Right atrium auricular region (tissue), 2 donors: ENCODE measurements at regions not wholly inside any gene's neighbourhood (a gene's known extent, or its start where the extent isn't known, plus 50 kb on each side); places are given as distances from the start of the nearest gene placed in this dataset.

Experiments
- DNase-seq: peaks from one replicate; pipeline ENCODE4 v3.0.0-alpha.2; 2019; ENCODE audit warnings: low spot score
- H3K27ac ChIP-seq, 2 donors: fragments of 200-600 bp; sonication (generic); 1 replicate in 1 of 2; 2 replicates in 1 of 2; pipeline ENCODE4 v1.5.1; 2016 to 2019
- H3K27me3 ChIP-seq, 2 donors: fragments of 200-600 bp; sonication (generic); one replicate each; pipeline versions ENCODE4 v1.5.1 to v1.6.0; 2017 to 2019
- H3K36me3 ChIP-seq: fragments of 200-600 bp; sonication (generic); one replicate; pipeline ENCODE4 v1.5.1; 2016
- H3K4me1 ChIP-seq, 2 donors: fragments of 200-600 bp; sonication (generic); one replicate each; pipeline versions ENCODE4 v1.5.1 to v1.6.0; 2017 to 2019
- H3K4me3 ChIP-seq, 2 donors: fragments of 200-600 bp; sonication (generic); 1 replicate in 1 of 2; 2 replicates in 1 of 2; pipeline ENCODE4 v1.5.1; 2017 to 2019; ENCODE audit warnings: mild to moderate bottlenecking in 1 of 2, moderate library complexity in 1 of 2
- H3K9me3 ChIP-seq, 2 donors: fragments of 200-600 bp; sonication (generic); one replicate each; pipeline ENCODE4 v1.5.1; 2019
- TF ChIP-seq, protein P1 (sequence below), 2 donors: fragments of 200-600 bp; sonication (generic); IDR thresholded peaks; one replicate each; pipeline ENCODE4 v1.5.1; 2019; ENCODE audit warnings: antibody characterized with exemption in 2 of 2

DNA sequence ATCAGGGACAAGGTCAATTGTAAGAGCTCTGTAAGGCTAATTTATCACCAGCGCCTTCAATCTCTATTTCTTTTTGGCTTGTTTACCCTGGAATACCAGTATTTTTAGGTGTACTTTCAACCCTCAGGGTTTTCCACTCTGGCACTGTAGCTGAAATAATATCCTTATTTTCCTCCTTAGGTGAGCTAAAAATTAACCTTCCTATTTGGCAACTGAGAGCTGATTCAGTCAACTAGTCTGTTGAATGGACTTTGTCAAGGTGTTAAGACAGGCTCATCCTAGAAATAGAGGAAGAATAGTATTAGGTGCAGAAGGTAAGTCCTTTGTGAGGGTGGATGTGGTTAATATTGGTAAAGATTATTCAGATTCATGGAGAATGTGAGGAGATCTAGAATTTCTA, 101.3 kb upstream of the BANK1 start:
- no peak for DNase-seq

DNA sequence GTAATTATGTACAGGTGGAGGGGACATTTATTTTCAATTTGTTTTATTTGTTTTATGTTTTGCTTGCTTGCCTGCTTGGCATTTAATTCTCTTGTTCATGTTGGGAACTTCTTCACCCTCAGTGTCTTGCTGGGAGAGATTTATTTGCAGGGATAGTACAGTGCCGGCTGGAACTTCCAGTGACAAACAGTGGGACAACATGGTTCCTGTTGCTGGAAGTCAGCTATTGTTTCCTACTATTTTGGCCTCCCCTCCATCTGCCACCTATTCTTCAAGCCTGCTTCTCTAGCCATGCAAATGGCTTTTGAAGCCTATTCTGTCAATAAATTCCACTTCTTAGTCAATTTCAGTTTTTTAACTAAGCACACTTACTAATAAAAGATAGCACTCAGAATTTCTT, 105.4 kb upstream of the BANK1 start:
- no peaks in the 10 kb centered on the region for H3K9me3 ChIP-seq
- no peaks in the 10 kb centered on the region for H3K4me1 ChIP-seq
- H3K36me3 ChIP-seq = no peaks in the 10 kb centered on the region
- H3K27ac ChIP-seq = no peak overlapping the region
- no peak for DNase-seq
- H3K4me3 ChIP-seq = no peak overlapping the region
- H3K27me3 ChIP-seq = no peaks in the 10 kb centered on the region
- TF ChIP-seq, protein P1, sequence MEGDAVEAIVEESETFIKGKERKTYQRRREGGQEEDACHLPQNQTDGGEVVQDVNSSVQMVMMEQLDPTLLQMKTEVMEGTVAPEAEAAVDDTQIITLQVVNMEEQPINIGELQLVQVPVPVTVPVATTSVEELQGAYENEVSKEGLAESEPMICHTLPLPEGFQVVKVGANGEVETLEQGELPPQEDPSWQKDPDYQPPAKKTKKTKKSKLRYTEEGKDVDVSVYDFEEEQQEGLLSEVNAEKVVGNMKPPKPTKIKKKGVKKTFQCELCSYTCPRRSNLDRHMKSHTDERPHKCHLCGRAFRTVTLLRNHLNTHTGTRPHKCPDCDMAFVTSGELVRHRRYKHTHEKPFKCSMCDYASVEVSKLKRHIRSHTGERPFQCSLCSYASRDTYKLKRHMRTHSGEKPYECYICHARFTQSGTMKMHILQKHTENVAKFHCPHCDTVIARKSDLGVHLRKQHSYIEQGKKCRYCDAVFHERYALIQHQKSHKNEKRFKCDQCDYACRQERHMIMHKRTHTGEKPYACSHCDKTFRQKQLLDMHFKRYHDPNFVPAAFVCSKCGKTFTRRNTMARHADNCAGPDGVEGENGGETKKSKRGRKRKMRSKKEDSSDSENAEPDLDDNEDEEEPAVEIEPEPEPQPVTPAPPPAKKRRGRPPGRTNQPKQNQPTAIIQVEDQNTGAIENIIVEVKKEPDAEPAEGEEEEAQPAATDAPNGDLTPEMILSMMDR (IDR thresholded peaks at IDR 0.05) = no peak

More for the DNA sequence above, 101.3 kb upstream of the BANK1 start:
- no peaks in the 10 kb centered on the region for H3K9me3 ChIP-seq
- H3K27ac ChIP-seq = no peak overlapping the region
- H3K27me3 ChIP-seq = no peaks in the 10 kb centered on the region
- no peak overlapping the region for H3K4me3 ChIP-seq
- no peaks in the 10 kb centered on the region for H3K36me3 ChIP-seq
- TF ChIP-seq, protein P1 (IDR thresholded peaks at IDR 0.05) = no peak
- H3K4me1 ChIP-seq = no peaks in the 10 kb centered on the region

DNA sequence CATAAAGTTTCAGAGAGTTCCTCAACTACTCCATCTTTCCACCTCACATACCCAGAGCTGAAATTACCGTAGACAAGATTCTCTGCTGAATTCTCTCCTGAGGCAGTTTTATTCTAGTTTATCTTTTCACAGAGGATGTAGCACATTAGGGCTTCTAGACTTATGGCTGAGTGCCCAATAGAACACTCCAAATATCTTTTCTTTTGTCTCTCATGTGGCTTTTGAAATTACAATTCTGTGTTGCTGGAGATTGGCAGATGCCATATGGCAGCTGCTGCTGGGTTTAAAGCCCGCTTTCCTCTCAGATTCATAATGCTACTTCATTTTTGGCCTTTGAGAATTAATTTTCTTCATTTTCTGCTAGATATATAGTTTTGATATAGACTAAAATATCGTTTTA, 107.6 kb upstream of the BANK1 start:
- TF ChIP-seq, protein P1 (IDR thresholded peaks at IDR 0.05) = no peak
- Histone ChIP-seq H3K4me1 (no peaks in the 10 kb centered on the region), H3K27me3 (no peaks in the 10 kb centered on the region), H3K27ac (no peak overlapping the region), H3K9me3 (no peaks in the 10 kb centered on the region), H3K36me3 (no peaks in the 10 kb centered on the region), H3K4me3 (no peak overlapping the region)
- no peak for DNase-seq

DNA sequence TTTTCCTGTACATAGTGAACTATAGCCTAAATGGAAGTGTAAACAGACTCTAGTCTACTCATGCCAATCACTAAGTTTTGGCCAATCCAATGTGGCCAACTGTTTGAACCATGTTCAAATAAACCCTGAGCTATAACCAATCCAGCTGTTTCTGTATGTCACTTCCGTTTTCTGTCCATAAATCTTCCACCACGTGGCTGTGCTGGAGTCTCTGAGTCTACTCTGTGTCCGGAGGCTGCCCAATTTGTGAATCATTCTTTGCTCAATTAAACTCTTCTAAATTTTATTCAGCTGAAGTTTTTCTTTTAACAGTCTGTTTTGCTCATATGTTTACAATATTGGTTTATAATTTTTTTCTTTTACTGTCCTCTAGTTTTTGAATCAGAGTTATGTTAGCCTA, 112.3 kb upstream of the BANK1 start:
- Histone ChIP-seq H3K27me3 (no peaks in the 10 kb centered on the region), H3K27ac (no peak overlapping the region), H3K4me3 (no peak overlapping the region), H3K36me3 (no peaks in the 10 kb centered on the region), H3K9me3 (no peaks in the 10 kb centered on the region), H3K4me1 (no peaks in the 10 kb centered on the region)
- TF ChIP-seq, protein P1 (IDR thresholded peaks at IDR 0.05) = no peak
- DNase-seq = no peak

DNA sequence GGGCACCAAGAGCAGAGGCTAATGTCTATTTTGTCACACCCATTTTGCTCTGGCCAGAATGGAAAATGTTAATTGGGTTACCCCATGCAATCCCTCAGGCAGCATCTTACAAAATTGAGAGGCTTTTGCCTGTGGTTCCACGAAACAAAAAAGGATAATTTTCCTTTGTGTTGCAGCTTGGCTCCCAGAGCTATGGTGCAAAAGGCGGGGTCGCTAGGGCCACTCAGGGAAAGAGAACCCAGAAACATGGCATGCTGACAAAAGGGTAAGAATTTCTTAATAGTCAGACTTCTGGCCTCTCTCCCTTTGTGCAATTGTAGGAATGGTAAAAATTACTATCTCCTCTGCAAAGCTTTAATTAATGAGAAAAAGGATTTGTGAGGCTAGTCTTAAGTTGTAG, 119.6 kb upstream of the BANK1 start:
- no peak overlapping the region for H3K27ac ChIP-seq
- H3K36me3 ChIP-seq = no peaks in the 10 kb centered on the region
- no peak overlapping the region for H3K4me3 ChIP-seq
- H3K9me3 ChIP-seq = no peaks in the 10 kb centered on the region
- H3K27me3 ChIP-seq = no peaks in the 10 kb centered on the region
- TF ChIP-seq, protein P1 (IDR thresholded peaks at IDR 0.05) = no peak
- no peaks in the 10 kb centered on the region for H3K4me1 ChIP-seq
- no peak for DNase-seq

DNA sequence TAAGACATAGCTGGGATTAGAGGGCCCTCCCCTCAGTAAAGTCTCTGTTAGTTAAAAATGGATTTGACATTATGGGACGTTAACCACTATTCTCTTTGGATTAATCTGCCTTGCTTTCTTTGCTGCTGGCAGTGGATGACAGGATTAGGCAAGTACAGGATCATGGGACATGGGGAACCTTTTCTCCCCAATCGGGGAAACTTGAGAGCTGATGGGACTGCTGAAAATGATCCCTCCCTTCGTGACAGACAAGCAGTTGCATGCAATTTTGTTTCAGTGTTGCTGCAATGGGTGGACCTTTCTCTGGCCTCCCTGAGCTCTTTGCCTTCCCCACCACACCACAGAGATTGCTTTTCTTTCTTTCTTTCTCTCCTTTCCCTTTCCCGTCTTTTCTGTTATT, 120.2 kb upstream of the BANK1 start:
- Histone ChIP-seq H3K27ac (no peak overlapping the region), H3K36me3 (no peaks in the 10 kb centered on the region), H3K27me3 (no peaks in the 10 kb centered on the region), H3K4me3 (no peak overlapping the region), H3K9me3 (no peaks in the 10 kb centered on the region), H3K4me1 (no peaks in the 10 kb centered on the region)
- no peak for DNase-seq
- TF ChIP-seq, protein P1 (IDR thresholded peaks at IDR 0.05) = no peak
